PC-3 (cell line): ENCODE measurements at regions not wholly inside any gene's neighbourhood (a gene's known extent, or its start where the extent isn't known, plus 50 kb on each side); places are given as distances from the start of the nearest gene placed in this dataset.

Source experiments
- ATAC-seq: fragments of 200-7000 bp; cut with Tn5 transposase; 2 replicates; pipeline ENCODE4 v1.9.1; 2020; ENCODE audit warnings: mild to moderate bottlenecking, moderate library complexity
- BruUV-seq: library from RNA; stranded (reverse); fragments of 400-500 nt; replicated peaks from 2 replicates; lab custom pipeline; 2021; lab: Mats Ljungman, UMichigan
- CTCF ChIA-PET: fragments of 300-600 bp; sonication (Branson Sonifier 250); formaldehyde crosslinking; loops from one replicate; lab custom pipeline; 2022; ENCODE audit warnings: antibody characterized with exemption; lab: Charles Lee
- POLR2A ChIA-PET: fragments of 300-600 bp; sonication (Branson Sonifier 250); formaldehyde crosslinking; loops from one replicate; lab custom pipeline; 2022; ENCODE audit warnings: antibody characterized with exemption; ENCODE audit not compliant: unreplicated experiment; lab: Charles Lee
- DNase-seq: peaks from one replicate; pipeline ENCODE4 v3.0.0-alpha.2; 2015
- H2AFZ ChIP-seq: fragments of 300-600 bp; sonication (generic); 2 replicates; pipeline ENCODE4 v1.6.0; 2016; ENCODE audit warnings: antibody characterized with exemption, low read length
- H3F3A ChIP-seq: fragments of 300-600 bp; sonication (generic); one replicate; pipeline ENCODE4 v1.6.0; 2017; ENCODE audit warnings: antibody characterized with exemption, low read length, control low read depth, mild to moderate bottlenecking; ENCODE audit not compliant: unreplicated experiment
- H3K27ac ChIP-seq: fragments of 300-600 bp; sonication (generic); 2 replicates; pipeline ENCODE4 v1.5.1; 2016; ENCODE audit warnings: mild to moderate bottlenecking, low read length
- H3K27me3 ChIP-seq: fragments of 300-600 bp; sonication (generic); 2 replicates; pipeline ENCODE4 v1.6.1; 2016; ENCODE audit warnings: low read length, mixed read lengths
- H3K36me3 ChIP-seq: fragments of 300-600 bp; sonication (generic); 2 replicates; pipeline ENCODE4 v1.6.1; 2016; ENCODE audit warnings: low read depth, mixed run types, low read length, mixed read lengths
- H3K4me1 ChIP-seq: fragments of 300-600 bp; sonication (generic); 2 replicates; pipeline ENCODE4 v1.5.1; 2016; ENCODE audit warnings: low read length; ENCODE audit not compliant: insufficient read depth
- H3K4me2 ChIP-seq: fragments of 300-600 bp; sonication (generic); 2 replicates; pipeline ENCODE4 v1.6.0; 2016; ENCODE audit warnings: low read length
- H3K4me3 ChIP-seq: fragments of 300-600 bp; sonication (generic); 2 replicates; pipeline ENCODE4 v1.5.1; 2016; ENCODE audit warnings: mild to moderate bottlenecking, low read length, mixed read lengths
- H3K79me2 ChIP-seq: fragments of 300-600 bp; sonication (generic); 2 replicates; pipeline ENCODE4 v1.6.1; 2017; ENCODE audit warnings: low read length, mixed read lengths
- H3K9ac ChIP-seq: fragments of 300-600 bp; sonication (generic); 2 replicates; pipeline ENCODE4 v1.6.0; 2016; ENCODE audit warnings: mild to moderate bottlenecking, low read length
- H3K9me2 ChIP-seq: fragments of 300-600 bp; sonication (generic); replicated peaks from 2 replicates; pipeline ENCODE4 v1.6.1; 2016; ENCODE audit warnings: mixed run types, low read length, mixed read lengths
- H3K9me3 ChIP-seq: fragments of 300-600 bp; sonication (generic); 2 replicates; pipeline ENCODE4 v1.6.1; 2016; ENCODE audit warnings: low read length, mixed read lengths
- H4K20me1 ChIP-seq: fragments of 300-600 bp; sonication (generic); 2 replicates; pipeline ENCODE4 v1.6.1; 2016; ENCODE audit warnings: low read length, mixed read lengths
- EZH2 ChIP-seq: fragments of 300-600 bp; sonication (generic); IDR thresholded peaks from one replicate; pipeline ENCODE4 v1.6.1; 2017; ENCODE audit warnings: antibody characterized with exemption, mild to moderate bottlenecking, low read length; ENCODE audit not compliant: unreplicated experiment
- EZH2phosphoT487 ChIP-seq: fragments of 300-600 bp; sonication (generic); IDR thresholded peaks from 2 replicates; pipeline ENCODE4 v1.6.1; 2018; ENCODE audit warnings: mild to moderate bottlenecking, antibody characterized with exemption, low read length, borderline replicate concordance
- intact Hi-C: fragments of 100-400 bp; cut with micrococcal nuclease; formaldehyde crosslinking; loops from 2 replicates; pipeline ENCODE4 v1.9.0; 2023
- TF ChIP-seq, protein P1 (sequence below): fragments of 300-600 bp; sonication (generic); conservative IDR thresholded peaks from 2 replicates; pipeline ENCODE4 v1.5.1; 2017; ENCODE audit warnings: antibody characterized with exemption, low read depth, mild to moderate bottlenecking, low read length

DNA sequence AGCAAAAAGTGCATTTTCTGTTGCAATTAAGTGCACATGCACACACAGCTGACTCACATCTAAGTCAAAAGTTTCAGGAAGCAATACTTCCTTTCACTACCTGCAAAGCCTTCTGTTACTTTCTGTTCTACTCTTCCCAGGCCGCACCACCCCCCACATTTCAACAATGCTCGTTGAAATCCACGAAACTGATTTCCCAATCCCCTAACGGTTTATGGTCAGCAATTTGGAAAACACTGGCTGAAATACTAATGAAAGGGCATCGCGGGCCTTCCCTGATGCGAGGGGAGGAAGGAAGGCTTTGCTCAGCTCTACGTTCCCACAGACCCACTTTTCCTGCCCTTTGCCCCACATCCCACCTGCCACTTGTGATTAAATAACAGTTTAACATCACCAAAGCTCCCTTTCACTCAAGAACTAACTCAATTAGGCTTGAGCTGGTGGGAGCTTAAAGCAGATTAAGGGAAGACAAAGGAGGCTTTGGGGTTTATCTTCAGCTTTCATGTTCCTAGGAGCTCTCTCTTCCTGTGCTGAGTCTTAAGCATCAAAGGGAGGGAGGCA is 243.2 kb upstream of the RAB4A start:
- peaks cover 6% of the 10 kb centered on the region; the same call in 1 of the 2 replicates for H3K4me1 ChIP-seq
- H3K36me3 ChIP-seq = no peaks in the 10 kb centered on the region
- no peak overlapping the region for H3K27ac ChIP-seq
- ChIA-PET CTCF (no interaction called here), POLR2A (no interaction called here)
- intact Hi-C loops = no loop called here
- H4K20me1 ChIP-seq = no peaks in the 10 kb centered on the region
- no peaks in the 10 kb centered on the region for H3K79me2 ChIP-seq
- BruUV-seq = no TSS peak
- ATAC-seq = no peak
- TF ChIP-seq EZH2 (no peak), EZH2phosphoT487 (no peak)
- TF ChIP-seq, protein P1, sequence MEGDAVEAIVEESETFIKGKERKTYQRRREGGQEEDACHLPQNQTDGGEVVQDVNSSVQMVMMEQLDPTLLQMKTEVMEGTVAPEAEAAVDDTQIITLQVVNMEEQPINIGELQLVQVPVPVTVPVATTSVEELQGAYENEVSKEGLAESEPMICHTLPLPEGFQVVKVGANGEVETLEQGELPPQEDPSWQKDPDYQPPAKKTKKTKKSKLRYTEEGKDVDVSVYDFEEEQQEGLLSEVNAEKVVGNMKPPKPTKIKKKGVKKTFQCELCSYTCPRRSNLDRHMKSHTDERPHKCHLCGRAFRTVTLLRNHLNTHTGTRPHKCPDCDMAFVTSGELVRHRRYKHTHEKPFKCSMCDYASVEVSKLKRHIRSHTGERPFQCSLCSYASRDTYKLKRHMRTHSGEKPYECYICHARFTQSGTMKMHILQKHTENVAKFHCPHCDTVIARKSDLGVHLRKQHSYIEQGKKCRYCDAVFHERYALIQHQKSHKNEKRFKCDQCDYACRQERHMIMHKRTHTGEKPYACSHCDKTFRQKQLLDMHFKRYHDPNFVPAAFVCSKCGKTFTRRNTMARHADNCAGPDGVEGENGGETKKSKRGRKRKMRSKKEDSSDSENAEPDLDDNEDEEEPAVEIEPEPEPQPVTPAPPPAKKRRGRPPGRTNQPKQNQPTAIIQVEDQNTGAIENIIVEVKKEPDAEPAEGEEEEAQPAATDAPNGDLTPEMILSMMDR = no peak
- H3F3A ChIP-seq = no peaks in the 10 kb centered on the region
- H3K9me3 ChIP-seq = no peaks in the 10 kb centered on the region
- H3K9ac ChIP-seq = no peak overlapping the region
- no peak overlapping the region for H3K4me3 ChIP-seq
- peak; percentile 20 for DNase-seq
- no peak overlapping the region for H2AFZ ChIP-seq
- H3K9me2 ChIP-seq = no peaks in the 10 kb centered on the region
- H3K27me3 ChIP-seq = peaks cover 13% of the 10 kb centered on the region
- H3K4me2 ChIP-seq = peak overlapping the region; percentile 16; the same call in 1 of the 2 replicates

DNA sequence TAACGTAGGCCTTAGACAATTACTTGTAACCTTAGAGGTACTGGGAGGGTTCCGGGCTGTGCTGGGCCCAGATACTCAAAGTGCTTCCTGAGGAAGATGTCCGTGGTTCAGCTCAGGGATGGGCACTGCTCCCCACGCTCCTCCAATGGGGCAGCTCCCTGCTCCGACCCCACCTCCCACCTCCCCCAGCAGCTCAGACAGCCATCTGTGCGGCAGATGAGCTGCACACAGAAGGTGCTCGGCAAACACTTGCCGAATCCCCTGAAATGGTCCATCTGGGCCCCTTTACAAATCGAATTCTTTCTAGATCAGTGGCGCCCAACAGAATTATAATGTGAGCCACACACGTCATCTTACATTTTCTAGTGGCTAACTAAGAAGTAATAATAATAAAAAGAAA is 242.4 kb upstream of the RAB4A start:
- intact Hi-C loops = no loop called here
- H3K36me3 ChIP-seq = no peaks in the 10 kb centered on the region
- ChIA-PET CTCF (no interaction called here), POLR2A (no interaction called here)
- BruUV-seq = no TSS peak
- no peak for ATAC-seq
- no peaks in the 10 kb centered on the region for H3F3A ChIP-seq
- no peaks in the 10 kb centered on the region for H3K9me3 ChIP-seq
- peaks cover 6% of the 10 kb centered on the region; the same call in 1 of the 2 replicates for H3K4me1 ChIP-seq
- H3K27ac ChIP-seq = no peak overlapping the region
- H3K4me3 ChIP-seq = no peak overlapping the region
- no peaks in the 10 kb centered on the region for H3K79me2 ChIP-seq
- no peak for DNase-seq
- no peaks in the 10 kb centered on the region for H4K20me1 ChIP-seq
- no peaks in the 10 kb centered on the region for H3K9me2 ChIP-seq
- peaks cover 20% of the 10 kb centered on the region for H3K27me3 ChIP-seq
- H3K9ac ChIP-seq = no peak overlapping the region
- H3K4me2 ChIP-seq = no peak overlapping the region
- TF ChIP-seq, protein P1 = no peak
- no peak for TF ChIP-seq EZH2
- no peak for TF ChIP-seq EZH2phosphoT487
- no peak overlapping the region for H2AFZ ChIP-seq
